ENCODE measurements at regions not wholly inside any gene's neighbourhood (a gene's known extent, or its start where the extent isn't known, plus 50 kb on each side); places are given as distances from the start of the nearest gene placed in this dataset.

- TF ChIP-seq, protein P1, sequence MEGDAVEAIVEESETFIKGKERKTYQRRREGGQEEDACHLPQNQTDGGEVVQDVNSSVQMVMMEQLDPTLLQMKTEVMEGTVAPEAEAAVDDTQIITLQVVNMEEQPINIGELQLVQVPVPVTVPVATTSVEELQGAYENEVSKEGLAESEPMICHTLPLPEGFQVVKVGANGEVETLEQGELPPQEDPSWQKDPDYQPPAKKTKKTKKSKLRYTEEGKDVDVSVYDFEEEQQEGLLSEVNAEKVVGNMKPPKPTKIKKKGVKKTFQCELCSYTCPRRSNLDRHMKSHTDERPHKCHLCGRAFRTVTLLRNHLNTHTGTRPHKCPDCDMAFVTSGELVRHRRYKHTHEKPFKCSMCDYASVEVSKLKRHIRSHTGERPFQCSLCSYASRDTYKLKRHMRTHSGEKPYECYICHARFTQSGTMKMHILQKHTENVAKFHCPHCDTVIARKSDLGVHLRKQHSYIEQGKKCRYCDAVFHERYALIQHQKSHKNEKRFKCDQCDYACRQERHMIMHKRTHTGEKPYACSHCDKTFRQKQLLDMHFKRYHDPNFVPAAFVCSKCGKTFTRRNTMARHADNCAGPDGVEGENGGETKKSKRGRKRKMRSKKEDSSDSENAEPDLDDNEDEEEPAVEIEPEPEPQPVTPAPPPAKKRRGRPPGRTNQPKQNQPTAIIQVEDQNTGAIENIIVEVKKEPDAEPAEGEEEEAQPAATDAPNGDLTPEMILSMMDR (IDR thresholded peaks at IDR 0.05; ENCODE audit: insufficient read depth, low read length, poor library complexity, severe bottlenecking) = no peak
- no peak for TF ChIP-seq EZH2phosphoT487 (conservative IDR thresholded peaks at IDR 0.05; ENCODE audit: low read length)
- Histone ChIP-seq H3K9ac (ENCODE audit: low read length) (no peak overlapping the region), H3F3A (ENCODE audit: insufficient read depth) (no peaks in the 10 kb centered on the region), H3K9me3 (ENCODE audit: insufficient read depth, low read length) (no peaks in the 10 kb centered on the region), H3K9me2 (replicated peaks; ENCODE audit: insufficient read depth, low read length) (no peaks in the 10 kb centered on the region), H3K27me3 (ENCODE audit: low read length) (no peaks in the 10 kb centered on the region), H3K4me2 (ENCODE audit: low read depth, low read length, poor library complexity, severe bottlenecking) (no peak overlapping the region), H3K36me3 (ENCODE audit: low read length) (no peaks in the 10 kb centered on the region), H2AFZ (ENCODE audit: low read depth, low read length, severe bottlenecking) (no peak overlapping the region), H3K79me2 (ENCODE audit: insufficient read depth, low read length) (no peaks in the 10 kb centered on the region), H3K4me3 (ENCODE audit: insufficient read depth, low read length, poor library complexity, severe bottlenecking) (no peak overlapping the region), H3K27ac (ENCODE audit: low read depth, low read length) (no peak overlapping the region), H4K20me1 (ENCODE audit: low read depth, low read length) (no peaks in the 10 kb centered on the region)
Observed at GRCh38 chr17:69871318-69871717, 203.7 kb upstream of the KCNJ16 start.

GRCh38 chr17:69872675-69873262, 202.3 kb upstream of the KCNJ16 start:
- Histone ChIP-seq H3K79me2 (ENCODE audit: insufficient read depth, low read length) (no peaks in the 10 kb centered on the region), H3K27me3 (ENCODE audit: low read length) (no peaks in the 10 kb centered on the region), H3K4me3 (ENCODE audit: insufficient read depth, low read length, poor library complexity, severe bottlenecking) (no peak overlapping the region), H3K9ac (ENCODE audit: low read length) (no peak overlapping the region), H3K9me3 (ENCODE audit: insufficient read depth, low read length) (no peaks in the 10 kb centered on the region), H3K27ac (ENCODE audit: low read depth, low read length) (no peak overlapping the region), H4K20me1 (ENCODE audit: low read depth, low read length) (no peaks in the 10 kb centered on the region), H3K9me2 (replicated peaks; ENCODE audit: insufficient read depth, low read length) (no peaks in the 10 kb centered on the region), H3F3A (ENCODE audit: insufficient read depth) (no peaks in the 10 kb centered on the region), H3K36me3 (ENCODE audit: low read length) (0 out of 2 replicates have a peak, but pooled peaks cover 3% of the 10 kb centered on the region), H2AFZ (ENCODE audit: low read depth, low read length, severe bottlenecking) (no peak overlapping the region), H3K4me2 (ENCODE audit: low read depth, low read length, poor library complexity, severe bottlenecking) (no peak overlapping the region)
- TF ChIP-seq EZH2phosphoT487 (conservative IDR thresholded peaks at IDR 0.05; ENCODE audit: low read length) = no peak
- TF ChIP-seq, protein P1 (IDR thresholded peaks at IDR 0.05; ENCODE audit: insufficient read depth, low read length, poor library complexity, severe bottlenecking) = no peak

DNA sequence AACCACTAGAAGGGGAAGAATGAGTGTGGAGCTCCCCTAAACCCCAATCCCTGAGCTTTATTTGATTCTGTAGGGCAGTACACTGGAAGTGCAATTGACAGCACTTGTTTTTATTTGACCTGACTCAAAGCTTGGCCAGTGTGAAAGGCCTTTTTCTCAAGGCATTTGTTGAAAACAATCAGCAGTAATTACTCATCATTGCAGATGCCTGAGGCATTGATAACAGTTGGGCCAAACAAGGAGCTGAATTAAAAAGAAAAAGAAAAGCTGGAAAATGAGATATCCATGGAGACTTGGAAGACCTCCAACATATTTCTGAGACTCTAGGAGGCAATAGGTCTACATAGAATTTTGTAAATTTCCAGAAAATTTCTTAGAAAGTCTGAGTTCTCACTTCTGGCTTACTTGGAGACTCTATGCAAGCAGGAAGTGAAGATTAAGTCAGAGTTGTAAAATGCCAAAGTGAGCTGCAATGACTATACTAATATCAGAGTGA, 200.8 kb upstream of the KCNJ16 start:
- Histone ChIP-seq H3K36me3 (ENCODE audit: low read length) (0 out of 2 replicates have a peak, but pooled peaks cover 6% of the 10 kb centered on the region), H3K9me2 (replicated peaks; ENCODE audit: insufficient read depth, low read length) (no peaks in the 10 kb centered on the region), H3K4me3 (ENCODE audit: insufficient read depth, low read length, poor library complexity, severe bottlenecking) (no peak overlapping the region), H3K4me2 (ENCODE audit: low read depth, low read length, poor library complexity, severe bottlenecking) (no peak overlapping the region), H2AFZ (ENCODE audit: low read depth, low read length, severe bottlenecking) (no peak overlapping the region), H3K9ac (ENCODE audit: low read length) (no peak overlapping the region), H3K27ac (ENCODE audit: low read depth, low read length) (no peak overlapping the region), H4K20me1 (ENCODE audit: low read depth, low read length) (no peaks in the 10 kb centered on the region), H3F3A (ENCODE audit: insufficient read depth) (no peaks in the 10 kb centered on the region), H3K79me2 (ENCODE audit: insufficient read depth, low read length) (no peaks in the 10 kb centered on the region), H3K27me3 (ENCODE audit: low read length) (no peaks in the 10 kb centered on the region), H3K9me3 (ENCODE audit: insufficient read depth, low read length) (no peaks in the 10 kb centered on the region)
- TF ChIP-seq, protein P1 (IDR thresholded peaks at IDR 0.05; ENCODE audit: insufficient read depth, low read length, poor library complexity, severe bottlenecking) = no peak
- no peak for TF ChIP-seq EZH2phosphoT487 (conservative IDR thresholded peaks at IDR 0.05; ENCODE audit: low read length)

All from SU-DHL-6 (cell line).